ENCODE measurements at regions not wholly inside any gene's neighbourhood (a gene's known extent, or its start where the extent isn't known, plus 50 kb on each side); places are given as distances from the start of the nearest gene placed in this dataset.

- TF ChIP-seq CTCF (IDR thresholded peaks at IDR 0.05; ENCODE audit: low read depth, low read length, missing control alignments) = no peak
- DNase-seq (ENCODE audit: extremely low read depth, low read depth) = no peak
- no peak overlapping the region for H3K4me3 ChIP-seq (replicated peaks; ENCODE audit: low read depth, low read length)
These were observed 305.4 kb upstream of the PFKP start for GRCh38 chr10:2761971-2762370.

GRCh38 chr10:2761311-2761710 lies 306.0 kb upstream of the PFKP start:
- no peak for DNase-seq (ENCODE audit: extremely low read depth, low read depth)
- no peak overlapping the region for H3K4me3 ChIP-seq (replicated peaks; ENCODE audit: low read depth, low read length)
- no peak for TF ChIP-seq CTCF (IDR thresholded peaks at IDR 0.05; ENCODE audit: low read depth, low read length, missing control alignments)

GRCh38 chr10:2760736-2761135 lies 306.6 kb upstream of the PFKP start:
- no peak overlapping the region for H3K4me3 ChIP-seq (replicated peaks; ENCODE audit: low read depth, low read length)
- TF ChIP-seq CTCF (IDR thresholded peaks at IDR 0.05; ENCODE audit: low read depth, low read length, missing control alignments) = no peak
- no peak for DNase-seq (ENCODE audit: extremely low read depth, low read depth)

GRCh38 chr10:2759233-2759632 lies 308.1 kb upstream of the PFKP start:
- no peak for DNase-seq (ENCODE audit: extremely low read depth, low read depth)
- no peak for TF ChIP-seq CTCF (IDR thresholded peaks at IDR 0.05; ENCODE audit: low read depth, low read length, missing control alignments)
- H3K4me3 ChIP-seq (replicated peaks; ENCODE audit: low read depth, low read length) = no peak overlapping the region

GRCh38 chr10:2754943-2755342 lies 312.4 kb upstream of the PFKP start:
- H3K4me3 ChIP-seq (replicated peaks; ENCODE audit: low read depth, low read length) = no peak overlapping the region
- no peak for TF ChIP-seq CTCF (IDR thresholded peaks at IDR 0.05; ENCODE audit: low read depth, low read length, missing control alignments)
- DNase-seq (ENCODE audit: extremely low read depth, low read depth) = no peak

- TF ChIP-seq CTCF (IDR thresholded peaks at IDR 0.05; ENCODE audit: low read depth, low read length, missing control alignments) = no peak
- DNase-seq (ENCODE audit: extremely low read depth, low read depth) = no peak
- no peak overlapping the region for H3K4me3 ChIP-seq (replicated peaks; ENCODE audit: low read depth, low read length)
These were observed 319.1 kb upstream of the PFKP start for GRCh38 chr10:2748287-2748686.

GRCh38 chr10:2746638-2747037 lies 320.7 kb upstream of the PFKP start:
- no peak for DNase-seq (ENCODE audit: extremely low read depth, low read depth)
- TF ChIP-seq CTCF (IDR thresholded peaks at IDR 0.05; ENCODE audit: low read depth, low read length, missing control alignments) = no peak
- H3K4me3 ChIP-seq (replicated peaks; ENCODE audit: low read depth, low read length) = no peak overlapping the region

Measured in HFF-Myc (cell line).